ENCODE measurements at regions not wholly inside any gene's neighbourhood (a gene's known extent, or its start where the extent isn't known, plus 50 kb on each side); places are given as distances from the start of the nearest gene placed in this dataset.

GRCh38 chr20:50393990-50394561 lies 116.1 kb upstream of the PTPN1 start:
- H3K4me3 ChIP-seq (ENCODE audit: insufficient read length, low read depth) = no peak overlapping the region
- H3K4me1 ChIP-seq (ENCODE audit: insufficient read depth, insufficient read length) = peaks cover 16% of the 10 kb centered on the region
- no peak for DNase-seq (ENCODE audit: low read depth, low spot score)

GRCh38 chr20:50394569-50394968 lies 115.6 kb upstream of the PTPN1 start:
- no peak overlapping the region for H3K4me3 ChIP-seq (ENCODE audit: insufficient read length, low read depth)
- peaks cover 19% of the 10 kb centered on the region for H3K4me1 ChIP-seq (ENCODE audit: insufficient read depth, insufficient read length)
- H3K9ac ChIP-seq (ENCODE audit: insufficient read length, low read depth) = peak overlapping the region; percentile 13
- H3K9me3 ChIP-seq (ENCODE audit: insufficient read depth, low read length) = no peaks in the 10 kb centered on the region
- no peaks in the 10 kb centered on the region for H3K27me3 ChIP-seq (ENCODE audit: insufficient read depth, insufficient read length)
- TF ChIP-seq YY1 (IDR thresholded peaks at IDR 0.05; ENCODE audit: insufficient read depth, insufficient read length) = no peak
- TF ChIP-seq ZNF274 (IDR thresholded peaks at IDR 0.05; ENCODE audit: low read depth, low read length) = no peak
- TF ChIP-seq SUZ12 (IDR thresholded peaks at IDR 0.05; ENCODE audit: extremely low read depth, insufficient read depth, insufficient read length) = no peak
- DNase-seq (ENCODE audit: low read depth, low spot score) = no peak
- no peaks in the 10 kb centered on the region for H3K36me3 ChIP-seq (ENCODE audit: insufficient read depth, insufficient read length, low read length)

More at GRCh38 chr20:50393990-50394561, 116.1 kb upstream of the PTPN1 start:
- Histone ChIP-seq H3K36me3 (ENCODE audit: insufficient read depth, insufficient read length, low read length) (no peaks in the 10 kb centered on the region), H3K9me3 (ENCODE audit: insufficient read depth, low read length) (no peaks in the 10 kb centered on the region), H3K9ac (ENCODE audit: insufficient read length, low read depth) (peak overlapping the region; percentile 7), H3K27me3 (ENCODE audit: insufficient read depth, insufficient read length) (no peaks in the 10 kb centered on the region)
- no peak for TF ChIP-seq SUZ12 (IDR thresholded peaks at IDR 0.05; ENCODE audit: extremely low read depth, insufficient read depth, insufficient read length)

- DNase-seq (ENCODE audit: low read depth, low spot score) = no peak
- H3K9ac ChIP-seq (ENCODE audit: insufficient read length, low read depth) = no peak overlapping the region
- H3K4me1 ChIP-seq (ENCODE audit: insufficient read depth, insufficient read length) = peaks cover 18% of the 10 kb centered on the region
- no peaks in the 10 kb centered on the region for H3K36me3 ChIP-seq (ENCODE audit: insufficient read depth, insufficient read length, low read length)
- H3K4me3 ChIP-seq (ENCODE audit: insufficient read length, low read depth) = no peak overlapping the region
- no peaks in the 10 kb centered on the region for H3K27me3 ChIP-seq (ENCODE audit: insufficient read depth, insufficient read length)
- TF ChIP-seq SUZ12 (IDR thresholded peaks at IDR 0.05; ENCODE audit: extremely low read depth, insufficient read depth, insufficient read length) = no peak
- no peak for TF ChIP-seq YY1 (IDR thresholded peaks at IDR 0.05; ENCODE audit: insufficient read depth, insufficient read length)
- TF ChIP-seq ZNF274 (IDR thresholded peaks at IDR 0.05; ENCODE audit: low read depth, low read length) = no peak
- no peaks in the 10 kb centered on the region for H3K9me3 ChIP-seq (ENCODE audit: insufficient read depth, low read length)
Measured at GRCh38 chr20:50395251-50395729, 114.9 kb upstream of the PTPN1 start.

- H3K9me3 ChIP-seq (ENCODE audit: insufficient read depth, low read length) = no peaks in the 10 kb centered on the region
- peaks cover 18% of the 10 kb centered on the region for H3K4me1 ChIP-seq (ENCODE audit: insufficient read depth, insufficient read length)
- H3K4me3 ChIP-seq (ENCODE audit: insufficient read length, low read depth) = no peak overlapping the region
- no peak overlapping the region for H3K9ac ChIP-seq (ENCODE audit: insufficient read length, low read depth)
- no peak for TF ChIP-seq ZNF274 (IDR thresholded peaks at IDR 0.05; ENCODE audit: low read depth, low read length)
- no peak for DNase-seq (ENCODE audit: low read depth, low spot score)
- no peaks in the 10 kb centered on the region for H3K27me3 ChIP-seq (ENCODE audit: insufficient read depth, insufficient read length)
- no peaks in the 10 kb centered on the region for H3K36me3 ChIP-seq (ENCODE audit: insufficient read depth, insufficient read length, low read length)
Measured at GRCh38 chr20:50395914-50396488, 114.2 kb upstream of the PTPN1 start.

GRCh38 chr20:50396623-50397022 lies 113.6 kb upstream of the PTPN1 start:
- Histone ChIP-seq H3K4me1 (ENCODE audit: insufficient read depth, insufficient read length) (peaks cover 18% of the 10 kb centered on the region), H3K36me3 (ENCODE audit: insufficient read depth, insufficient read length, low read length) (no peaks in the 10 kb centered on the region), H3K4me3 (ENCODE audit: insufficient read length, low read depth) (no peak overlapping the region), H3K9ac (ENCODE audit: insufficient read length, low read depth) (no peak overlapping the region), H3K27me3 (ENCODE audit: insufficient read depth, insufficient read length) (no peaks in the 10 kb centered on the region), H3K9me3 (ENCODE audit: insufficient read depth, low read length) (no peaks in the 10 kb centered on the region)
- no peak for TF ChIP-seq YY1 (IDR thresholded peaks at IDR 0.05; ENCODE audit: insufficient read depth, insufficient read length)
- TF ChIP-seq ZNF274 (IDR thresholded peaks at IDR 0.05; ENCODE audit: low read depth, low read length) = no peak
- no peak for TF ChIP-seq SUZ12 (IDR thresholded peaks at IDR 0.05; ENCODE audit: extremely low read depth, insufficient read depth, insufficient read length)
- DNase-seq (ENCODE audit: low read depth, low spot score) = no peak

- Histone ChIP-seq H3K9me3 (ENCODE audit: insufficient read depth, low read length) (no peaks in the 10 kb centered on the region), H3K36me3 (ENCODE audit: insufficient read depth, insufficient read length, low read length) (no peaks in the 10 kb centered on the region), H3K9ac (ENCODE audit: insufficient read length, low read depth) (no peak overlapping the region), H3K4me3 (ENCODE audit: insufficient read length, low read depth) (no peak overlapping the region), H3K27me3 (ENCODE audit: insufficient read depth, insufficient read length) (no peaks in the 10 kb centered on the region), H3K4me1 (ENCODE audit: insufficient read depth, insufficient read length) (peaks cover 18% of the 10 kb centered on the region)
- TF ChIP-seq YY1 (IDR thresholded peaks at IDR 0.05; ENCODE audit: insufficient read depth, insufficient read length) = no peak
- no peak for TF ChIP-seq ZNF274 (IDR thresholded peaks at IDR 0.05; ENCODE audit: low read depth, low read length)
- no peak for TF ChIP-seq SUZ12 (IDR thresholded peaks at IDR 0.05; ENCODE audit: extremely low read depth, insufficient read depth, insufficient read length)
- no peak for DNase-seq (ENCODE audit: low read depth, low spot score)
Measured at GRCh38 chr20:50397058-50397457, 113.1 kb upstream of the PTPN1 start.

- Histone ChIP-seq H3K36me3 (ENCODE audit: insufficient read depth, insufficient read length, low read length) (no peaks in the 10 kb centered on the region), H3K27me3 (ENCODE audit: insufficient read depth, insufficient read length) (no peaks in the 10 kb centered on the region), H3K4me3 (ENCODE audit: insufficient read length, low read depth) (no peak overlapping the region), H3K9me3 (ENCODE audit: insufficient read depth, low read length) (no peaks in the 10 kb centered on the region), H3K9ac (ENCODE audit: insufficient read length, low read depth) (no peak overlapping the region), H3K4me1 (ENCODE audit: insufficient read depth, insufficient read length) (peaks cover 18% of the 10 kb centered on the region)
- TF ChIP-seq ZNF274 (IDR thresholded peaks at IDR 0.05; ENCODE audit: low read depth, low read length) (no peak), YY1 (IDR thresholded peaks at IDR 0.05; ENCODE audit: insufficient read depth, insufficient read length) (no peak), SUZ12 (IDR thresholded peaks at IDR 0.05; ENCODE audit: extremely low read depth, insufficient read depth, insufficient read length) (no peak)
- no peak for DNase-seq (ENCODE audit: low read depth, low spot score)
Measured at GRCh38 chr20:50398064-50398463, 112.1 kb upstream of the PTPN1 start.

Measured in NT2/D1 (cell line).